ENCODE measurements at regions not wholly inside any gene's neighbourhood (a gene's known extent, or its start where the extent isn't known, plus 50 kb on each side); places are given as distances from the start of the nearest gene placed in this dataset.

DNA sequence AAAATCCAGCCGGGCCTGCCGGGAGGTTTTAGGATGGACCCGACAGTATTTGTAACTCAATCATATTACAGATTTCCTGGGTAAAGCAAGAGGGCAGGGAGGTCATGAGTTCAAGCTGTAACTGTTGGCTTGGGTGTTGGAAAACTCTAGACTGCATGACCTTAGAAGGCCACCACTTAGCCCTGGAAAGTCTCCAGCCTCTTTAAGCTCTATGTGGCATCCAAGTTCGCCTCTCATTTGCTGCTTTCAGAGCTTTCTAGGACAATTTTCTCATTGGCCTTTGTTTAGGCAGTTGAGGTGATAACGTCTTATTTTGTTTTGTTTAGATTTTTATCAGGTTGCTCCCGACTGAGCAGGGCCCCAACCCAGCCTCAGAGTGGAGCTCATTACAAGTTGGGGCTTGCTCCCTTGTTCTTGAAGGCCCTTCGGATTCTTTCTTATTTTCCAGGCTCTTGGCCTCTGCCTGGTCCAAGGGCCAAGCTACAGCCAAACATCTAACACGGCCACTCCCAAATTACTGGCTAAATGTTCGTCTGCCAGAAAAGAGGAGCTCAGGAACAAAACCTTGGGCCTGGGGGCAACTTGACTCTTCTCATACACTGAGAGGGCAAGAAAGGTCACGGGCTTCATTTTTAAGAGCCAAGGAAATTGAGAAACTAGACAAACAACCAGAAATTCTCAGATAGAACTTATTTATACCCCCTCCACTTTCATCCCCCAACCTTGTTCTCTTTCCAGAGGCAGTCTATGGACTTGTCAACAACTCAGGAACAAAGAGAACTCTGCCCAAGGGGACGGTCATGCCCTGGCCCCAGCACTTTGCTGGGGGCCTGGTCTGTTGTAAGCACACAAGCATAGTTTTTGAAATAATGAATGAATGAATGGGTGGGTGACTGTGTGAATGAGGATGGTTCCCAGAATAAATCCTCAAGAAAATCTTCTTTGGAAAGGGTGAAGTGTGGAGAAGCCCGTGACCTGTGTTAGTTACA, 526.9 kb downstream of the BNC2 start:
- no peak for DNase-seq (ENCODE audit: low read depth)

DNA sequence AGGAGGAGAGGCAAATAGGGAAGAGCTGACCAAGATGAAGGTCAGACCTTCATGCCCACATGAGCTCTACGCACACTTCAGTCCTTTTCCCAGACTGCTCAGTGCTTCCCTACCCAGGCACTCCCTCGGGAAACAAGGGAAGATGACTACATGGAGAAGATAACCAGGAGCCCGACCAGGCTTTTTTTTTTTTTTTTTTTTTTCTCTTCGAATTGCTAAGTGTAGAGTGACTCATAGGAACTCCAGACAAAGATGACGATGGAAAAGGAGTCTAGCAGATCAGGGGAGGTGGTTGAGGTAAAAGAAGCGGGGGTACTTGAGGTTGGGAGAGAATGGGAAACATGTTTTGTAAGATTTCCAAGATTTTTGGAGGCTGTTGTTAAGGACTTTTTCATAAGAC, 526.1 kb downstream of the BNC2 start:
- no peak for DNase-seq (ENCODE audit: low read depth)

DNA sequence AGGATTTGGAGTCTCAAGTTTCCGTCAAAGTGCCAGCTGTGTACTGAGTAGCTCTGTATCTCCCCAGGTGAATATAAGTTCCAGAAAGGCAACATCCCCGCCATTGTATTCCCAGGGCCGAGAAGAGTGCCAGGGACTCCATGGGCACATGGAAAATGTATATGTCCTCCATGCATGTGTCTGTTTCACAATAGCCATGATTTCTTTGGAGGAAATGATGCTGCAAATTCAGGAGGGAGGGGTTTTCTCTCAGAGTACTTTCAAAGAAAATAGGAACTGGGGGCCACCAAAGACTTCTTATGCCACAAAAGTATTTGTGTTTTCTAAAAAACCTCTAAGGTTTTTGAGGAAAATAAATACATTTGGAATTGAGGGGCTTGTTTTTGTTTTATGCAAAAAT, 524.6 kb downstream of the BNC2 start:
- no peak for DNase-seq (ENCODE audit: low read depth)

DNA sequence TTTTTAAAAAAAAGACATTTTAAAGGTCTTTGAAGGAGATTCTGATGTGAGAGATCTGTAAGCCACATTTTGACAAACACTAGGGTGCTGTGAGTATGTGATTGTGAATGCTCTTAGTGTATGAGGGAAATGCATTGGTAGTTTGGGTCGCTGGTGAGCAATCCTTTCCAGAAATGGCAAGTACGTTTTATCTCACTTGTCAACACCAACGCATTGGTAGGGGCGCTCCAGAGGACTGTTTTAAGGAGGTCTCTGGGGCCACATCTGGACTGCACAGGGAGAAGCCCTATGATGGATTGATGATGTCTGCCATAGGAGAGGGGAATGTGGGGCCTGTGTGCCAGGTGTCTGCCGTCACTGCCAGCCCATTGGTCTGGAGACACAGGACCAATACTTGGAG, 522.6 kb downstream of the BNC2 start:
- DNase-seq (ENCODE audit: low read depth): no peak

DNA sequence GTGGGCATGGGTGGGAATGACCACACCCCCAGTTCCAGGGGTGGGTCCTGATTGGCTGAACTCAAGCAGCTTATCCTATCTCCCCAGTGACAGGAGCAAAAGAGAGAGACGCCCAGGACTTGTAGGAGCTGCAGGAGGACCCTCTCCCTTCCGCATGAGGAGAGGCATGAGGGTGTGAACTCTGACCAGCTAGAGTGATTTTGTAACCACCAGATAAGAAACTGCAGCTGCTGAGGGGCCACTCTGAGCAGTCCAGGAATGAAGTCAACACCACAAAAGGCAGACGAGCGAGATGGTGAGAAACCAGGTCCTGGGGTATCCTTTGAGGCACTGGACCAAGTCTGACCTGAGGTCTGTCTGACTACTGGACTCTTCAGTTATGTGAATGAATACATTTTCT, 521.9 kb downstream of the BNC2 start:
- DNase-seq (ENCODE audit: low read depth): no peak

DNA sequence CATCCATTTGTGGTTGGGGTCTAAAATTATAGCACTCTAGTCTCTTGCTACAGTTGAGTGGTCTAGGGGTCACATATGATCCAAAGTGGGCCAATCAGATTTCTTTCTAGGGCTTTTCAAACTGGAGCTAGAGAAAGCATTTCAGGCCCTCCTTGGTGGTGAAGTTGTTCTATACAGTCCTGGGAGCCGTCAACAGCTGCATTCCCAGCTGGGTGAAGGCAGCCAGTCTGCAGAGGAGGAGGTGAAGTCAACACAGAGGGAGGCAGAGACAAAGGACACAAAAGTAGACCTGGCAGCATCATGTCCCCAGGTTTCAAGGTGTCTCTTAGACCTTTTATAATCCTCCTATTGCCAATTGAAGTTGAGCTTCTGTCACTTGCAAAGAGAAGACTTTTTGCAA, 518.2 kb downstream of the BNC2 start:
- DNase-seq (ENCODE audit: low read depth): no peak

DNA sequence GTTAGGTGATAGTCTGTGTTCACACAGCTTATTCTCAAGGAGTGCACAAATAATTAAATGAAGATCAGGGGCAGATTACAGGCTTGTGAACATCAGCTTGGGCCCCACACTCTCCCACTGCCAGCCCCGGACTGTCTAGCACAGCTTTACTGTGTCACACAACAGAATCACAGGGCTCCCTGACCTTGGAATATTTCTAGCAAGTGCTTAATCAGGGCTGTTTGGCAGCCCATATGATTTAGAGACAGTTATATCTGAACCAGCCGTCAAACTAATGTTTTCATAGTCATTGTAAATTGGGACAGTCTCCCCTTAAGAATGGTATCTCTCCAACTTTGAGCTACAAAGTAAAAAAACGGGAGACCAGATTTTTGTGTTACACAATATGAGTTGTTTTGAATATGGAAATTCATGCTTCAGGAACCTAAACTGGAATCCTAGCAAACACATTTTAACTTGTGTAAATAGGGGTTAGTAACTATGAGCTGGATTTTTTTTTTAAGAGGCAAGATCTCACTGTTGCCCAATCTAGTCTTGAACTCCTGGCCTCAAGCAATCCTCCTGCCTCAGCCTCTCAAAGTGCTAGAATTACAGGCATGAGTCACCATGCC, 517.6 kb downstream of the BNC2 start:
- no peak for DNase-seq (ENCODE audit: low read depth)

DNA sequence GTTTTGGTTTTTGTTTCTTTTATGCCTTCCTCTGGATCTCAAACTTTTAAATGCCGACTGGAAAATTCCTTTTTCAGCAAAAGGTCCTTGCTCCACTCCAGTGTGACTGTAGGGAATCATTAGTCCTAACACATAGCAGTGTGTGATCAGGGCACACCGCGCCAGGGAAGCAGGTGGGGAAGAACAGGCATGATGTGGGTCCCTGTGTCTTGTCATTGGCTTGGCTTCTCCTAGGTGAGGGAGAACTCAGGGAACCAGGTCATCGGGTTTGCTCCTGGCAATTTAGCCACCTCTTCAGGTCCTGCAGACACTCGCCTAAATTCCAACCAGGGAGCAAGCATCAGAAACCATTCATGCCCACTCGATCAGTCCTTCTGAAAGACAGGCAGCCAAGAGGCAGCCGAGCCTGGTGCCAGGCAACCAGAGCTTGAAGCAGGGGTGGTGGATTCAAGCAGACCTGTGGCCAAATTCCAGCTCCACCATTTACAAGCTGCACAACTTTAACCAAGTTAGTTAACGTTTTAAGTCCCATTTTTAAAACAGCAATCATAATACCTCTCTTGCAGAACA, 514.2 kb downstream of the BNC2 start:
- no peak for DNase-seq (ENCODE audit: low read depth)

DNA sequence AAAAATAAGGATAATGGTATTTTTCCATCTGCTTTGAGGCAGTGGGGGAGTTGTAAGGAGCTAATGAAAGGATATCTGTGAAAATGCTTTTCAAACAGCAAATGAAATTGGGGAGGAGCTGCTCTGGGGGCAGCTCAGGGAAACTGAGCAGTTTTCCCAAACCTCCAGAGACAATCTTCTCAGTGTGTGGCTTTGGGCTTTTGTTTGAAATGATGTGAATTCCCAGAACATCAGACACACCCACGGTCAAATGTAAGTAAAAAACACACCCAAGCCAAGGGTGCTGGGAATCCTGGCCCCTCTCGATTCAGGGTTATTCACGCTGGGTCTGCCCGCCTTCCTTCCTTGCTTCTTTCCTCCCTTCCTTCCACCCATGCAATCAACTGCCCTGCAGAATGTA, 512.6 kb downstream of the BNC2 start:
- DNase-seq (ENCODE audit: low read depth): no peak

DNA sequence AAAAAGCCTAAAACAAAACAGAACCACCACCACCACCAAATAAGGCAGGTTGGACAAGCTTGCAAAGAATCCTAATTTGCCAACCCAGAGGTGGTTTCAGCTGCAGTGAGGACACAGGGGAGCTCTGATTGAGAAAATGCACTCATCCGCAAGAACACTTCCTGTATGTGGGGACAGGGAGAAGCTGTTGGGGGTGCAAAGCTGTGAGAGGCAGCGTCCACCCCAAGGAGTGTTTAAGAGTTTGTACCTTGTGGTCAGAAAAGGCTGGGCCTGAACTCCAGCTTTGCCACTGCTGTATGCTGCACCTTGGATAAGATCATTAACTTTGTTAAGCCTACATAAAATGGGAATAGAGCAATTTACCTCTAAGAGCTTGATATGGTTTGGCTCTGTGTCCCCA, 511.7 kb downstream of the BNC2 start:
- no peak for DNase-seq (ENCODE audit: low read depth)
